ENCODE measurements at regions not wholly inside any gene's neighbourhood (a gene's known extent, or its start where the extent isn't known, plus 50 kb on each side); places are given as distances from the start of the nearest gene placed in this dataset.
"Not testable (repeated sequence)": the region's sequence is repeated elsewhere in the genome, so short reads cannot be mapped to it uniquely, and the experiment has no call there.

GRCh38 chr6:167685654-167686053 lies 141.1 kb upstream of the AFDN start:
- intact Hi-C loops (cut with micrococcal nuclease) = no loop called here
- H3K9me3 Mint-ChIP-seq = peaks cover 5% of the 10 kb centered on the region
- no peaks in the 10 kb centered on the region for H3K36me3 Mint-ChIP-seq (ENCODE audit: low read depth)
- H3K27ac Mint-ChIP-seq = no peak overlapping the region
- H3K4me3 Mint-ChIP-seq = no peak overlapping the region
- DNase-seq = no peak
- H3K4me1 Mint-ChIP-seq = no peaks in the 10 kb centered on the region
- H3K27me3 Mint-ChIP-seq = peaks cover 64% of the 10 kb centered on the region

- H3K4me3 Mint-ChIP-seq = no peak overlapping the region
- no peak for DNase-seq
- H3K27ac Mint-ChIP-seq = no peak overlapping the region
- H3K27me3 Mint-ChIP-seq = peaks cover 65% of the 10 kb centered on the region
- no peaks in the 10 kb centered on the region for H3K4me1 Mint-ChIP-seq
- no peaks in the 10 kb centered on the region for H3K36me3 Mint-ChIP-seq (ENCODE audit: low read depth)
- peaks cover 5% of the 10 kb centered on the region for H3K9me3 Mint-ChIP-seq
- intact Hi-C loops (cut with micrococcal nuclease) = no loop called here
Observed at GRCh38 chr6:167686204-167686893, 140.4 kb upstream of the AFDN start.

- peaks cover 5% of the 10 kb centered on the region for H3K9me3 Mint-ChIP-seq
- DNase-seq = no peak
- no peak overlapping the region for H3K27ac Mint-ChIP-seq
- intact Hi-C loops (cut with micrococcal nuclease) = no loop called here
- H3K4me1 Mint-ChIP-seq = no peaks in the 10 kb centered on the region
- H3K4me3 Mint-ChIP-seq = no peak overlapping the region
- H3K36me3 Mint-ChIP-seq (ENCODE audit: low read depth) = no peaks in the 10 kb centered on the region
- peaks cover 64% of the 10 kb centered on the region for H3K27me3 Mint-ChIP-seq
Observed at GRCh38 chr6:167687116-167687725, 139.5 kb upstream of the AFDN start.

GRCh38 chr6:167688123-167688522 lies 138.6 kb upstream of the AFDN start:
- no peak overlapping the region for H3K27ac Mint-ChIP-seq
- H3K27me3 Mint-ChIP-seq = peaks cover 66% of the 10 kb centered on the region
- H3K4me1 Mint-ChIP-seq = no peaks in the 10 kb centered on the region
- no peak for DNase-seq
- intact Hi-C loops (cut with micrococcal nuclease) = no loop called here
- H3K4me3 Mint-ChIP-seq = no peak overlapping the region
- H3K9me3 Mint-ChIP-seq = peaks cover 5% of the 10 kb centered on the region
- no peaks in the 10 kb centered on the region for H3K36me3 Mint-ChIP-seq (ENCODE audit: low read depth)

- intact Hi-C loops (cut with micrococcal nuclease) = no loop called here
- no peak for DNase-seq
- Mint-ChIP-seq H3K4me1 (no peaks in the 10 kb centered on the region), H3K9me3 (peaks cover 5% of the 10 kb centered on the region), H3K36me3 (ENCODE audit: low read depth) (no peaks in the 10 kb centered on the region), H3K4me3 (no peak overlapping the region), H3K27ac (no peak overlapping the region), H3K27me3 (peaks cover 65% of the 10 kb centered on the region)
Observed at GRCh38 chr6:167689278-167689677, 137.4 kb upstream of the AFDN start.

- peaks cover 65% of the 10 kb centered on the region for H3K27me3 Mint-ChIP-seq
- no peak overlapping the region for H3K27ac Mint-ChIP-seq
- intact Hi-C loops (cut with micrococcal nuclease) = no loop called here
- DNase-seq = no peak
- H3K36me3 Mint-ChIP-seq (ENCODE audit: low read depth) = no peaks in the 10 kb centered on the region
- no peak overlapping the region for H3K4me3 Mint-ChIP-seq
- H3K9me3 Mint-ChIP-seq = peaks cover 5% of the 10 kb centered on the region
- no peaks in the 10 kb centered on the region for H3K4me1 Mint-ChIP-seq
Observed at GRCh38 chr6:167689751-167690150, 137.0 kb upstream of the AFDN start.

- H3K36me3 Mint-ChIP-seq (ENCODE audit: low read depth); H3K4me1 Mint-ChIP-seq; intact Hi-C loops (cut with micrococcal nuclease); H3K4me3 Mint-ChIP-seq; H3K9me3 Mint-ChIP-seq; DNase-seq; H3K27ac Mint-ChIP-seq: not testable (repeated sequence)
- H3K27me3 Mint-ChIP-seq = peaks cover 63% of the 10 kb centered on the region
Observed at GRCh38 chr6:167690167-167690922, 136.4 kb upstream of the AFDN start.

- Mint-ChIP-seq H3K4me3 (no peak overlapping the region), H3K36me3 (ENCODE audit: low read depth) (no peaks in the 10 kb centered on the region), H3K4me1 (no peaks in the 10 kb centered on the region), H3K9me3 (peaks cover 5% of the 10 kb centered on the region), H3K27ac (no peak overlapping the region), H3K27me3 (peaks cover 58% of the 10 kb centered on the region)
- no peak for DNase-seq
- intact Hi-C loops (cut with micrococcal nuclease) = no loop called here
Observed at GRCh38 chr6:167690931-167691330, 135.8 kb upstream of the AFDN start.

GRCh38 chr6:167691533-167692312 lies 135.0 kb upstream of the AFDN start:
- Mint-ChIP-seq H3K27ac (no peak overlapping the region), H3K27me3 (peaks cover 59% of the 10 kb centered on the region), H3K9me3 (peaks cover 2% of the 10 kb centered on the region)

GRCh38 chr6:167693478-167693877 lies 133.2 kb upstream of the AFDN start:
- H3K4me3 Mint-ChIP-seq; intact Hi-C loops (cut with micrococcal nuclease); H3K27ac Mint-ChIP-seq; H3K4me1 Mint-ChIP-seq; H3K36me3 Mint-ChIP-seq (ENCODE audit: low read depth); DNase-seq; H3K9me3 Mint-ChIP-seq: not testable (repeated sequence)
- H3K27me3 Mint-ChIP-seq = peaks cover 50% of the 10 kb centered on the region

More at GRCh38 chr6:167691533-167692312, 135.0 kb upstream of the AFDN start:
- no peaks in the 10 kb centered on the region for H3K4me1 Mint-ChIP-seq
- no peak overlapping the region for H3K4me3 Mint-ChIP-seq
- no peak for DNase-seq
- no peaks in the 10 kb centered on the region for H3K36me3 Mint-ChIP-seq (ENCODE audit: low read depth)
- intact Hi-C loops (cut with micrococcal nuclease) = no loop called here

GRCh38 chr6:167695831-167696230 lies 130.9 kb upstream of the AFDN start:
- Mint-ChIP-seq H3K4me1 (peaks cover 19% of the 10 kb centered on the region), H3K27ac (no peak overlapping the region), H3K9me3 (no peaks in the 10 kb centered on the region), H3K4me3 (no peak overlapping the region), H3K36me3 (ENCODE audit: low read depth) (no peaks in the 10 kb centered on the region), H3K27me3 (peaks cover 50% of the 10 kb centered on the region)
- DNase-seq = no peak
- intact Hi-C loops (cut with micrococcal nuclease) = no loop called here

GRCh38 chr6:167696296-167696695 lies 130.4 kb upstream of the AFDN start:
- Mint-ChIP-seq H3K36me3 (ENCODE audit: low read depth) (no peaks in the 10 kb centered on the region), H3K4me1 (peaks cover 19% of the 10 kb centered on the region), H3K27me3 (peaks cover 49% of the 10 kb centered on the region), H3K27ac (no peak overlapping the region), H3K4me3 (no peak overlapping the region), H3K9me3 (no peaks in the 10 kb centered on the region)
- DNase-seq = no peak
- intact Hi-C loops (cut with micrococcal nuclease) = no loop called here

- no peak overlapping the region for H3K27ac Mint-ChIP-seq
- H3K4me1 Mint-ChIP-seq = peaks cover 21% of the 10 kb centered on the region
- intact Hi-C loops (cut with micrococcal nuclease) = no loop called here
- no peaks in the 10 kb centered on the region for H3K36me3 Mint-ChIP-seq (ENCODE audit: low read depth)
- H3K27me3 Mint-ChIP-seq = peaks cover 44% of the 10 kb centered on the region
- DNase-seq = no peak
- no peaks in the 10 kb centered on the region for H3K9me3 Mint-ChIP-seq
- no peak overlapping the region for H3K4me3 Mint-ChIP-seq
Observed at GRCh38 chr6:167697316-167697715, 129.4 kb upstream of the AFDN start.

GRCh38 chr6:167698540-167698939 lies 128.2 kb upstream of the AFDN start:
- intact Hi-C loops (cut with micrococcal nuclease) = no loop called here
- Mint-ChIP-seq H3K27me3 (peaks cover 45% of the 10 kb centered on the region), H3K27ac (no peak overlapping the region), H3K4me1 (peaks cover 22% of the 10 kb centered on the region), H3K9me3 (no peaks in the 10 kb centered on the region), H3K36me3 (ENCODE audit: low read depth) (no peaks in the 10 kb centered on the region), H3K4me3 (no peak overlapping the region)
- DNase-seq = no peak

Measured in activated CD4-positive, alpha-beta T cell treated with anti-CD3 and anti-CD28 coated beads, Interleukin-2, amount 10 ng/mL, durations not matched to agents 24 days and 14 days (primary cell).